Choroid plexus epithelial cell (primary cell): ENCODE measurements at regions not wholly inside any gene's neighbourhood (a gene's known extent, or its start where the extent isn't known, plus 50 kb on each side); places are given as distances from the start of the nearest gene placed in this dataset.

Source experiments
- DNase-seq: peaks from one replicate; pipeline ENCODE4 v3.0.0-alpha.2; 2010; ENCODE audit warnings: low read depth
- H3K4me3 ChIP-seq: 2 replicates; pipeline ENCODE4 v1.5.1; 2011; ENCODE audit warnings: low read depth, mild to moderate bottlenecking, control low read depth, low read length, moderate library complexity
- TF ChIP-seq, protein P1 (sequence below): conservative IDR thresholded peaks from 2 replicates; pipeline ENCODE4 v1.5.1; 2011; ENCODE audit warnings: low read depth, mild to moderate bottlenecking, control low read depth, inconsistent platforms, low read length, moderate library complexity

DNA sequence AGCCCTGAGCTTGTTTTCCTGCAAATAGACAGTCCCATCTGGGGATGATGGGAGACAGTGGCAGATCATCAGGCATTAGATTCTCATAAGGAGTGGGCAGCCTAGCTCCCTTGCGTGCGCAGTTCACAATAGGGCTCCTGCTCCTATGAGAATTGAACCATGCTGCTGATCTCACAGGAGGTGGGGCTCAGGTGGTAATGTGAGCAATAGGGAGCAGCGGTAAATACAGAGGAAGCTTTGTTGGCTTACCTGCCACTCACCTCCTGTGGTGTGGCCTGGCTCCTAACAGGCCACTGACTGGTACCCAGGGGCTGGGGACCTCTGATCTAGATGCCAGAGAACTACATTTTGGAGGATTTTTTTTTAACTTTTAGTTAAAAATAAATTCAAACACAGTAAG, 434.8 kb upstream of the MKI67 start:
- TF ChIP-seq, protein P1, sequence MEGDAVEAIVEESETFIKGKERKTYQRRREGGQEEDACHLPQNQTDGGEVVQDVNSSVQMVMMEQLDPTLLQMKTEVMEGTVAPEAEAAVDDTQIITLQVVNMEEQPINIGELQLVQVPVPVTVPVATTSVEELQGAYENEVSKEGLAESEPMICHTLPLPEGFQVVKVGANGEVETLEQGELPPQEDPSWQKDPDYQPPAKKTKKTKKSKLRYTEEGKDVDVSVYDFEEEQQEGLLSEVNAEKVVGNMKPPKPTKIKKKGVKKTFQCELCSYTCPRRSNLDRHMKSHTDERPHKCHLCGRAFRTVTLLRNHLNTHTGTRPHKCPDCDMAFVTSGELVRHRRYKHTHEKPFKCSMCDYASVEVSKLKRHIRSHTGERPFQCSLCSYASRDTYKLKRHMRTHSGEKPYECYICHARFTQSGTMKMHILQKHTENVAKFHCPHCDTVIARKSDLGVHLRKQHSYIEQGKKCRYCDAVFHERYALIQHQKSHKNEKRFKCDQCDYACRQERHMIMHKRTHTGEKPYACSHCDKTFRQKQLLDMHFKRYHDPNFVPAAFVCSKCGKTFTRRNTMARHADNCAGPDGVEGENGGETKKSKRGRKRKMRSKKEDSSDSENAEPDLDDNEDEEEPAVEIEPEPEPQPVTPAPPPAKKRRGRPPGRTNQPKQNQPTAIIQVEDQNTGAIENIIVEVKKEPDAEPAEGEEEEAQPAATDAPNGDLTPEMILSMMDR: no peak
- no peak overlapping the region for H3K4me3 ChIP-seq
- DNase-seq: no peak

DNA sequence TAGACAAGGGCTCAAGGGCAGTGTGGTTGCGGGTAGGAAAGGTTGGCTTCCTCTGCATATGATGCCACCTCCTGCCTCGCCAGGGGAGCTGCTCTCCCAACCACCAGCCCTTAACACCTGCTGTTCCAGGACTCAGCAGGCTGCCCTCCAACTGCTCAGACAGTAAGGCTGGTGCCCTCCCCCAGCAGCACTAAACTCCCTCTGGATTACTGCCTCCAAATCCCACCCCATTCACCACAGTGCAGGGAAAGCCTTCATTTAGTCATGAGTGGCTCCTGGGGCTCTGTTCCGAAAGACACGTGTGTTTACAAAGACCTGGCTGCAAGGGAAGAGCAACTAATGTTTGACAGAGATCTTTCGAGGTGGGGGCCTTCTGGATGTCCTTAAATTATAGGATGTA, 437.2 kb upstream of the MKI67 start:
- H3K4me3 ChIP-seq: no peak overlapping the region
- TF ChIP-seq, protein P1: no peak
- no peak for DNase-seq

DNA sequence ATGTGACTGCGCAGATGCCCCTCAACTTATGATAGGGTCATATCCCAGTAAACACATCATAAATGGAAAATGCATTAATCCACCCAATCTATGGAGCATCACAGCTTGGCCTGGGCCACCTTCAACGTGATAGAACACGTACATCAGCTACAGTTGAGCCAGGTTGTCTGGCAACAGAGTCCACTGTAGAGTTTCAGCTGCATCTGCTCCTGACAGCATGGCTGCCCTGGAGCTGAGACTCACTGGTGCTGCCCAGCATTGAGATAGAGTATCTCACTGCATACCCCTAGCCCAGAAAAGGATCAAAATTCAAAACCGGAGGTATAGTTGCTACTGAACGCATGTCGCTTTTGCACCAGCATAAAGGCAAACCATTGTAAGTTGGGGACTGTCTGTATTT, 437.7 kb upstream of the MKI67 start:
- DNase-seq: no peak
- no peak overlapping the region for H3K4me3 ChIP-seq
- TF ChIP-seq, protein P1: no peak

DNA sequence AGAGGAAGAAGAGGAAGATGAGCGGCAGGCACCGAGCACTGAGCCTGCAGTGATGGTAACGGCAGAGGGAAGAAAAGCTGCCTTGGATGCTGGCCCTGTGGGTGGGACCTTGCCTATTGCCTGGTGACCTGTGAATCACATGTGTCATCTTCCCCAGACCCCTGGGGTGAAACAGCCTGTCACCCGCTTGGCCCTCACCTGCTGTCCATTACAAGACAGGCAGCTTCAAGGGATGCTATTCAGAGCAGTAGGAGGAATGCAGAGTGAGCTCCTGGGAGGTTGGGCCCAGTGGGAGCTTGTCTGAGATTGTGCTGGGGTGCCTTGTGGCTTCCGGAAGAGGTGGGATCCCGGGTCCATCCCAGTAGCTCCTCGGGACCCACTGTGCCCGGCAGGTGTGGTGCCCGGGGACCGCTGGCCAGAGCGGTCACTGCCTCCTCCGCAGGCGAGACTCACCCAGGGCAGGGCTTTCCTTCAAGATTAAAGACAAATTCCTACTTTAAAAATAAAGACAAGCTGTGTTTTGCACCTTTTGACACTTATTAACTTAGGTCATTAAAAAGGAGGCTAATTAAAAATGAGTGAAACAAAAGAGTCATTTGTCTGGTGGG, 440.2 kb upstream of the MKI67 start:
- TF ChIP-seq, protein P1: no peak
- no peak overlapping the region for H3K4me3 ChIP-seq
- no peak for DNase-seq

DNA sequence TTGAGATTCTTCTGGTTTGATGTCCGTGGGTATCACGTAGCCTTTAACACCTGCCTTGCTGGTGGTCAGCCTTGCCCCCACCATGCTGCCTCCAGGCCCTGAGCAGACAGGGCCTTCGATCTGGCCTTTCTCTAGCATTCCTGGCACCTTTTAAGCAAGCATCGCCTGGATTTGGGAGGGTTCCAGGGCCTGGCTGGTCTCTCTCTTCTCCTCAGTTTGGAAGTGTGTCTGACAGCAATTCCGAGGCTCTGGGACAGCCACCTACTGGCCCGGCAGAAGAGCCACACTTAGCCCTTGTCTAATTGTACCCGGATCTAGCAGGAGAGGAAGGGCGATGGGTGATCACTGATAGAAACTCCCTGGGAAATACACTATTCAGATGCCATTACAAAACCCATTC, 441.3 kb upstream of the MKI67 start:
- no peak overlapping the region for H3K4me3 ChIP-seq
- TF ChIP-seq, protein P1: no peak
- no peak for DNase-seq

DNA sequence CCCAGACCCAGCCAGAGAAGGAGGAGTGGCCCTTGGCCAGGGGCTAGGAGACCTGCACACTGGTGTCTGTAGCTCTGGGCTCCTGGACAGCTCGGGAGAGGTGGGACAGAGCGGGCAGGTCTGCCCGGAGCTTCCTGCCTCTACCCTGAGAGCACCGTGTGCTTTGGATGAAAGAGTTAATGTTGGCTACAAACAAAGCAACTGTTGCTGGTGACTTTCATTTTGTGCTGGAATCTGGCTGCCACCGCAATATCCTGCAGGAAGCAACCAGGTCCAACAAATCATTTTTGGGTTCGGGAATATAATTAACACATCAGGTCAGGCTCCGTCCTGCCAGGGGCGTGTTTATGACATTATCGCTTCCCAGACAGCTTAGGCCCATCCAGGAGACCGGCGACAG, 441.8 kb upstream of the MKI67 start:
- no peak overlapping the region for H3K4me3 ChIP-seq
- TF ChIP-seq, protein P1: no peak
- DNase-seq: no peak

DNA sequence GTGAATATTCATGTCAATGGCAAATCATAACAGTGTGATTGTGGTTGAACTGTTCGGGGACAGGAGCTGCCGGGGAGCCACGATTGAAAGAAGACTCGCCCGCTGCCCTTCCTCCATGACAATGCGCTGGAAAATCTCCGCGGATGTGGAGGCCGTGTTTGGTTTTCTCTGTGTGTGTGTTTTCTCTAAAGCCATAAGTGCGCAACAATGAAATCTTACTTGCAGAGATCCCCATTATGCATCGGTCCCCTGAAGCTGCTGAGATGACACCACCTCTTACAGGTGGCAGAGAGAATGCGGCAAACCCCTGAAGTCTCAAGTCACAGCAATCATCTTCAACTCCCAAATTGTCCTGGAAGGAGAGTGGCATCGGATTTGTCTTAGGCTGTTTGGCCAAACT, 442.3 kb upstream of the MKI67 start:
- TF ChIP-seq, protein P1: no peak
- DNase-seq: no peak
- H3K4me3 ChIP-seq: no peak overlapping the region
